Prostate gland (tissue), 2 donors: ENCODE measurements at regions not wholly inside any gene's neighbourhood (a gene's known extent, or its start where the extent isn't known, plus 50 kb on each side); places are given as distances from the start of the nearest gene placed in this dataset.

Source experiments
- CTCF ChIP-seq, 4 experiments: fragments of 200-600 bp in 2 of 4; fragments of 450-650 bp in 2 of 4; sonication (generic) in 2 of 4; IDR thresholded peaks; 1 replicate in 3 of 4; 2 replicates in 1 of 4; pipeline ENCODE4 v1.5.1; 2016 to 2019; ENCODE audit warnings: antibody characterized with exemption in 4 of 4, mild to moderate bottlenecking in 2 of 4, moderate library complexity in 2 of 4
- POLR2A ChIP-seq: fragments of 450-650 bp; IDR thresholded peaks from one replicate; pipeline ENCODE4 v1.6.1; 2016; ENCODE audit warnings: antibody characterized with exemption, mild to moderate bottlenecking
- POLR2AphosphoS5 ChIP-seq: sonication (generic); formaldehyde crosslinking; IDR thresholded peaks from one replicate; pipeline ENCODE4 v1.6.1; 2017; ENCODE audit warnings: antibody characterized with exemption

- TF ChIP-seq CTCF (IDR thresholded peaks at IDR 0.05): no peak
- TF ChIP-seq POLR2A: no peak
- no peak for TF ChIP-seq POLR2AphosphoS5
Observed at GRCh38 chr2:205915130-205915524, 170.8 kb downstream of the INO80D start.
